Uterus (tissue), 3 donors: ENCODE measurements at regions not wholly inside any gene's neighbourhood (a gene's known extent, or its start where the extent isn't known, plus 50 kb on each side); places are given as distances from the start of the nearest gene placed in this dataset.

Experiments
- DNase-seq, 2 donors: peaks; one replicate each; pipeline ENCODE4 v3.0.0-alpha.2; 2019 to 2020
- H3K27ac ChIP-seq, 2 donors: fragments of 200-600 bp; sonication (generic); 1 replicate in 1 of 2; 2 replicates in 1 of 2; pipeline ENCODE4 v1.5.1; 2016 to 2018
- H3K27me3 ChIP-seq, 2 donors: fragments of 200-600 bp; sonication (generic); one replicate each; pipeline ENCODE4 v1.5.1; 2018 to 2019; ENCODE audit warnings: control low read depth in 1 of 2
- H3K36me3 ChIP-seq, 2 donors: fragments of 200-600 bp; sonication (generic); one replicate each; pipeline ENCODE4 v1.5.1; 2019; ENCODE audit warnings: control low read depth in 1 of 2
- H3K4me1 ChIP-seq, 2 donors: fragments of 200-600 bp; sonication (generic); one replicate each; pipeline ENCODE4 v1.5.1; 2018 to 2019; ENCODE audit warnings: control low read depth in 1 of 2
- H3K4me3 ChIP-seq, 2 donors: fragments of 200-600 bp; sonication (generic); 1 replicate in 1 of 2; 2 replicates in 1 of 2; pipeline ENCODE4 v1.5.1; 2018 to 2019; ENCODE audit warnings: mild to moderate bottlenecking in 1 of 2
- H3K9me3 ChIP-seq, 2 donors: fragments of 200-600 bp; sonication (generic); one replicate each; pipeline ENCODE4 v1.5.1; 2019; ENCODE audit warnings: control low read depth in 1 of 2
- POLR2A ChIP-seq, 2 donors: fragments of 450-650 bp; IDR thresholded peaks; one replicate each; pipeline ENCODE4 v1.6.1; 2016; ENCODE audit warnings: antibody characterized with exemption in 2 of 2, mild to moderate bottlenecking in 1 of 2, moderate library complexity in 1 of 2
- intact Hi-C: fragments of 100-400 bp; cut with DNase I; formaldehyde crosslinking; loops from one replicate; pipeline ENCODE4 v1.15.1; 2023; ENCODE audit warnings: low total_unique reads
- TF ChIP-seq, protein P1 (sequence below), 4 experiments: fragments of 200-600 bp in 2 of 4; fragments of 450-650 bp in 2 of 4; sonication (generic) in 2 of 4; IDR thresholded peaks; one replicate each; pipeline ENCODE4 v1.5.1; 2016 to 2019; ENCODE audit warnings: antibody characterized with exemption in 4 of 4, mild to moderate bottlenecking in 2 of 4, moderate library complexity in 1 of 4
- donor health status: DM: yes; HTN: yes; CAD: no.

DNA sequence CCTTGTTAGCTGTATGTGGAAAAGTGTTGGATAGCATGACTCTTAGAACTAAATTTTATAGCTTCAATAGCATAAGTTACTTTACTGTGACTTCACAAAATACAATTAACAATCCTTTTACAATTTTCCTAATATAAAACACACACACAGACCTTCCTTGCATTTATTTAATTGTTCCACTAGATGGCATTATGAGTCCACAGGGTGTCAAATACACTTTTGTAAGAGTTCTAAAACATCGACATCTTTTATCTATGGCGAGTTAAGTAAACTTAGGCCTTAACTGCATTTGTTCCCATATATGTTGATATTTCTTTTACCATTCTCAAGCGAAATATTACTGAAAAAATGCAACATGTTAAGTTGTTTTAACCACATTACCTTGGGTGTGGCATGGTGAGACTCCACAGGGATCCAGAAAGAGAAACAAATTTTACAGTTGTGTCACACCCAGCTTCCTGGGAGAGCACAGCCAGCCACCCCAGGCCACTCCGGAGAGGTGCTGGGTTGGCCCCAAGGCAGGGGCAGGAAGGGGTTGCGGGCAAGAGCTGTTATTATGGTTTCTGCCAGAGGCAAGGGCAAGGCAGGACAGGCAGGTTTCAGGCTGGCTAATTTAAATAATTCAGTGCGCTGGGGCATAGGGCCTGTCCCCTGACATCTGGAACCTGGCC, 312.4 kb upstream of the MC4R start:
- no peaks in the 10 kb centered on the region for H3K27me3 ChIP-seq
- no peak for DNase-seq
- no peak overlapping the region for H3K27ac ChIP-seq
- no peaks in the 10 kb centered on the region for H3K36me3 ChIP-seq
- no peak for TF ChIP-seq POLR2A (IDR thresholded peaks at IDR 0.05)
- TF ChIP-seq, protein P1, sequence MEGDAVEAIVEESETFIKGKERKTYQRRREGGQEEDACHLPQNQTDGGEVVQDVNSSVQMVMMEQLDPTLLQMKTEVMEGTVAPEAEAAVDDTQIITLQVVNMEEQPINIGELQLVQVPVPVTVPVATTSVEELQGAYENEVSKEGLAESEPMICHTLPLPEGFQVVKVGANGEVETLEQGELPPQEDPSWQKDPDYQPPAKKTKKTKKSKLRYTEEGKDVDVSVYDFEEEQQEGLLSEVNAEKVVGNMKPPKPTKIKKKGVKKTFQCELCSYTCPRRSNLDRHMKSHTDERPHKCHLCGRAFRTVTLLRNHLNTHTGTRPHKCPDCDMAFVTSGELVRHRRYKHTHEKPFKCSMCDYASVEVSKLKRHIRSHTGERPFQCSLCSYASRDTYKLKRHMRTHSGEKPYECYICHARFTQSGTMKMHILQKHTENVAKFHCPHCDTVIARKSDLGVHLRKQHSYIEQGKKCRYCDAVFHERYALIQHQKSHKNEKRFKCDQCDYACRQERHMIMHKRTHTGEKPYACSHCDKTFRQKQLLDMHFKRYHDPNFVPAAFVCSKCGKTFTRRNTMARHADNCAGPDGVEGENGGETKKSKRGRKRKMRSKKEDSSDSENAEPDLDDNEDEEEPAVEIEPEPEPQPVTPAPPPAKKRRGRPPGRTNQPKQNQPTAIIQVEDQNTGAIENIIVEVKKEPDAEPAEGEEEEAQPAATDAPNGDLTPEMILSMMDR (IDR thresholded peaks at IDR 0.05), result peak in 3 of 4 experiments; percentile 11 to 46 (median 22)
- intact Hi-C loops, result no loop called here
- H3K4me3 ChIP-seq, result no peak overlapping the region
- no peaks in the 10 kb centered on the region for H3K4me1 ChIP-seq
- no peaks in the 10 kb centered on the region for H3K9me3 ChIP-seq

DNA sequence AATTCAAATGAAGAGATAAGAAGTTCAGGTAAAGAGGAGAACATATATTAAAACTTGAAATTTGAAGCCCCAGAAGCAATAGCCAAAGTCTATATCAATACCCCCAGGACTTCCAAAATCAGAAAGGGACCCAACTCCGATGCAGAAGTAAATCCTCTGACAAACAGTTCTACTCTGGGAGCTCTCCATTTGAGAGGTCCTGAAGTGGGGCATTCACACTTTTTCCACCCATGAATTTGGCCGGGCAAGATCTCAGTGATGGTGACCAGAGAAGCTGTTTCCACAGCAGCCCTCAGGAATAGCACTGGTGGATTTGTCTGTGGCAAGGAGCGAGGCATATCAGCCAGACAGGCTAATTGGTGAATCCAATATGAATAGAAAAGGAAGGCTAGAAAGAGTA, 313.6 kb upstream of the MC4R start:
- Histone ChIP-seq H3K9me3 (no peaks in the 10 kb centered on the region), H3K27me3 (no peaks in the 10 kb centered on the region), H3K36me3 (no peaks in the 10 kb centered on the region), H3K4me1 (no peaks in the 10 kb centered on the region), H3K27ac (no peak overlapping the region), H3K4me3 (no peak overlapping the region)
- TF ChIP-seq, protein P1 (IDR thresholded peaks at IDR 0.05), result no peak
- no peak for TF ChIP-seq POLR2A (IDR thresholded peaks at IDR 0.05)
- intact Hi-C loops, result no loop called here
- DNase-seq, result no peak

DNA sequence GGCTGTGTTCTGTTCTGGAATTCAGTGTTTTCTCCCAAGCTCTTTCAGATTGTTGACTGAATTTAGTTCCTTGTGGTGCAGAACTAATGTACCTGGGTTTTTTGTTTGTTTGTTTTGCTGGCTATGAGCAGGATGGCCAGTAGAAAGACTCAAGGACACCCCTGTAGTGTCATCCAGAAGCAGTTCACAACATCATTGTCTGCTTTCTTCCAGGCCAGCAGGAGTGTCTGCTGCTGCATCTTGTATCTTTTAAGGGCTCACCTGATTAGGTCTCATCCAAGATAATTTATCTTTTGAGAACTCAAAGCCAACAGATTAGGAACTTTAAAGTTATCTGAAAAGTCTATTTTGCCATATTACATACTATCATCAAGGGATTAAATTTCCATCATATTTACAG, 318.5 kb upstream of the MC4R start:
- intact Hi-C loops, result no loop called here
- Histone ChIP-seq H3K4me3 (no peak overlapping the region), H3K27ac (no peak overlapping the region), H3K9me3 (no peaks in the 10 kb centered on the region), H3K36me3 (no peaks in the 10 kb centered on the region), H3K4me1 (no peaks in the 10 kb centered on the region), H3K27me3 (no peaks in the 10 kb centered on the region)
- no peak for DNase-seq
- no peak for TF ChIP-seq POLR2A (IDR thresholded peaks at IDR 0.05)
- TF ChIP-seq, protein P1 (IDR thresholded peaks at IDR 0.05), result no peak

DNA sequence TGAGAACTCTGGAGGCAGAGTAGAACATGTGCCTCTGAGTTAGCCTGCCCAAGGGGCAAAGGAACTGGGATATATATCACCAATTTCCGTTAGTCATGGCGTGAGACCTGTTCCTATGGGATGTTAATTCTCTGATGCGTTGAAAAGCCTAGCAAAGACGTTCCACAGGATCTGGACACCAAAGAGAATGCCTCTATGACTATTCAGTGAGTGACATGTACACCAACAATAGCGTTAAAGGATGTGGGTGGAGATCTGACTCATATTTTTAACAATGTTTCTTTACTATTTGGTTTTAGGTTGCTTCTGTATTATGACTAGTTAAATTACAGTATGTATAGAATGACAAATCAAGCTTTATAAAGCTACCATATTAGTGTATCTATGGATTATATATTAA, 320.9 kb upstream of the MC4R start:
- Histone ChIP-seq H3K36me3 (no peaks in the 10 kb centered on the region), H3K4me3 (no peak overlapping the region), H3K9me3 (no peaks in the 10 kb centered on the region), H3K27me3 (no peaks in the 10 kb centered on the region), H3K27ac (no peak overlapping the region), H3K4me1 (no peaks in the 10 kb centered on the region)
- TF ChIP-seq POLR2A (IDR thresholded peaks at IDR 0.05), result no peak
- TF ChIP-seq, protein P1 (IDR thresholded peaks at IDR 0.05), result no peak
- intact Hi-C loops, result no loop called here
- DNase-seq, result no peak

DNA sequence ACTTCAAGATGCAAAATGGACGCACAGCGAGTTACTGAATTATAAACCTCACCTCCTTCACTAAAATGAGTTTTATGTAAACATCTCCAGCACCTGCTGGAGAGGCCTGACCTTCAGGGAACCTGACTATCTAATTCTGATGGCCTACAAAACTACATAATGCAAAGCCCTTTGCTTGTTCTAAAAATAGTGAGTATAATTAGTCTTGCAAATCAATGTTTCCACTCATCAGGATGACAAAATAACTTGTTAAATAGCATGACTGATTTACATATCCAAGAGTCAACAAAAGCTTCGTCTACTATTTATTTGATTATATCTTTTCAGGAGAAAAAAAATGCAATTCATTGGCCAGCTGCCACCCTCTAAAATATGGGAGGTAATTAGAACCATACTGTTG, 326.3 kb upstream of the MC4R start:
- Histone ChIP-seq H3K9me3 (no peaks in the 10 kb centered on the region), H3K4me1 (no peaks in the 10 kb centered on the region), H3K4me3 (no peak overlapping the region), H3K27me3 (no peaks in the 10 kb centered on the region), H3K27ac (no peak overlapping the region), H3K36me3 (no peaks in the 10 kb centered on the region)
- TF ChIP-seq, protein P1 (IDR thresholded peaks at IDR 0.05), result no peak
- no peak for TF ChIP-seq POLR2A (IDR thresholded peaks at IDR 0.05)
- DNase-seq, result no peak
- intact Hi-C loops, result no loop called here
